ENCODE measurements at regions not wholly inside any gene's neighbourhood (a gene's known extent, or its start where the extent isn't known, plus 50 kb on each side); places are given as distances from the start of the nearest gene placed in this dataset.

- DNase-seq, result no peak
These were observed 107.4 kb upstream of the SOX4 start for GRCh38 chr6:21486115-21486514.

GRCh38 chr6:21489826-21490225, 103.7 kb upstream of the SOX4 start:
- DNase-seq, result no peak

- DNase-seq, result no peak
These were observed 101.6 kb upstream of the SOX4 start for GRCh38 chr6:21491955-21492354.

- DNase-seq, result no peak
These were observed 99.0 kb upstream of the SOX4 start for GRCh38 chr6:21494505-21494904.

- no peak for DNase-seq
These were observed 97.4 kb upstream of the SOX4 start for GRCh38 chr6:21496196-21496595.

- DNase-seq, result no peak
These were observed 96.8 kb upstream of the SOX4 start for GRCh38 chr6:21496706-21497105.

GRCh38 chr6:21500314-21501020, 93.1 kb upstream of the SOX4 start:
- no peak for DNase-seq

- DNase-seq, result no peak
These were observed 92.6 kb upstream of the SOX4 start for GRCh38 chr6:21501021-21501354.

- DNase-seq, result no peak
These were observed 91.7 kb upstream of the SOX4 start for GRCh38 chr6:21501815-21502214.

GRCh38 chr6:21502682-21503081, 90.9 kb upstream of the SOX4 start:
- DNase-seq, result no peak

- DNase-seq, result no peak
These were observed 88.8 kb upstream of the SOX4 start for GRCh38 chr6:21504790-21505189.

- DNase-seq, result no peak
These were observed 88.0 kb upstream of the SOX4 start for GRCh38 chr6:21505574-21505990.

GRCh38 chr6:21506126-21506525, 87.4 kb upstream of the SOX4 start:
- DNase-seq, result no peak

GRCh38 chr6:21507811-21508210, 85.7 kb upstream of the SOX4 start:
- DNase-seq, result no peak

GRCh38 chr6:21508753-21509152, 84.8 kb upstream of the SOX4 start:
- no peak for DNase-seq

- DNase-seq, result no peak
These were observed 81.5 kb upstream of the SOX4 start for GRCh38 chr6:21511891-21512550.

- DNase-seq, result no peak
These were observed 79.3 kb upstream of the SOX4 start for GRCh38 chr6:21514288-21514687.

- no peak for DNase-seq
These were observed 75.2 kb upstream of the SOX4 start for GRCh38 chr6:21518317-21518716.

- no peak for DNase-seq
These were observed 73.9 kb upstream of the SOX4 start for GRCh38 chr6:21519642-21520041.

- DNase-seq, result no peak
These were observed 72.3 kb upstream of the SOX4 start for GRCh38 chr6:21521276-21521675.

- no peak for DNase-seq
These were observed 71.3 kb upstream of the SOX4 start for GRCh38 chr6:21522143-21522747.

- DNase-seq, result no peak
These were observed 70.6 kb upstream of the SOX4 start for GRCh38 chr6:21522797-21523456.

GRCh38 chr6:21523652-21524051, 69.9 kb upstream of the SOX4 start:
- DNase-seq, result no peak

GRCh38 chr6:21524201-21524600, 69.3 kb upstream of the SOX4 start:
- no peak for DNase-seq
